ENCODE measurements at regions not wholly inside any gene's neighbourhood (a gene's known extent, or its start where the extent isn't known, plus 50 kb on each side); places are given as distances from the start of the nearest gene placed in this dataset.

DNA sequence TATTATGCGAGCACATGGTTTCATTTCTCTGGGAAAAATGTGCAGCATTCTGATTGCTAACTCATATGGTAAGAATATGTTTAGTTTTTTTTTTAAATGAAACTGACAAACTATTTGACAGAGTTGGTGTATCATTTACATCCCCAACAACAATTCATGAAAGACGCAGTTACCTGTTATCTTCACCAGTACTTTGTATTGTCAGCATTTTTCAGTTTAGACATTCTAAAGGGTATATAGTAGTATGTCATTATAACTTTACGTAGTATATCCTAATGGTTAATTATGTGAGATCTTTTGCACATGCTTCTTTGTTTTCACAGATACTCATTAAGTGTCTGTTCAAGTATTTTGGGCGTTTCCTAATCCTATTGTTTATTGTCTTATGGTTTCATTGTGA, 891.1 kb upstream of the AGA start:
- Histone ChIP-seq H3K4me1 (no peaks in the 10 kb centered on the region), H3K27ac (no peak overlapping the region), H3K36me3 (no peaks in the 10 kb centered on the region), H3K27me3 (no peaks in the 10 kb centered on the region), H3K4me3 (no peak overlapping the region), H3K9me3 (no peaks in the 10 kb centered on the region)
- in situ Hi-C loops (cut with MboI; ENCODE audit: low sequenced_read_pairs in 4 of 4) (no loop called here), intact Hi-C loops (cut with DNase I; ENCODE audit: low total_unique reads) (no loop called here)
- DNase-seq (no peak), ATAC-seq (no peak)
- TF ChIP-seq POLR2A (IDR thresholded peaks at IDR 0.05) = no peak
- TF ChIP-seq, protein P1, sequence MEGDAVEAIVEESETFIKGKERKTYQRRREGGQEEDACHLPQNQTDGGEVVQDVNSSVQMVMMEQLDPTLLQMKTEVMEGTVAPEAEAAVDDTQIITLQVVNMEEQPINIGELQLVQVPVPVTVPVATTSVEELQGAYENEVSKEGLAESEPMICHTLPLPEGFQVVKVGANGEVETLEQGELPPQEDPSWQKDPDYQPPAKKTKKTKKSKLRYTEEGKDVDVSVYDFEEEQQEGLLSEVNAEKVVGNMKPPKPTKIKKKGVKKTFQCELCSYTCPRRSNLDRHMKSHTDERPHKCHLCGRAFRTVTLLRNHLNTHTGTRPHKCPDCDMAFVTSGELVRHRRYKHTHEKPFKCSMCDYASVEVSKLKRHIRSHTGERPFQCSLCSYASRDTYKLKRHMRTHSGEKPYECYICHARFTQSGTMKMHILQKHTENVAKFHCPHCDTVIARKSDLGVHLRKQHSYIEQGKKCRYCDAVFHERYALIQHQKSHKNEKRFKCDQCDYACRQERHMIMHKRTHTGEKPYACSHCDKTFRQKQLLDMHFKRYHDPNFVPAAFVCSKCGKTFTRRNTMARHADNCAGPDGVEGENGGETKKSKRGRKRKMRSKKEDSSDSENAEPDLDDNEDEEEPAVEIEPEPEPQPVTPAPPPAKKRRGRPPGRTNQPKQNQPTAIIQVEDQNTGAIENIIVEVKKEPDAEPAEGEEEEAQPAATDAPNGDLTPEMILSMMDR (IDR thresholded peaks at IDR 0.05 in 4 of 5, conservative IDR thresholded peaks at IDR 0.05 in 1 of 5) = no peak

DNA sequence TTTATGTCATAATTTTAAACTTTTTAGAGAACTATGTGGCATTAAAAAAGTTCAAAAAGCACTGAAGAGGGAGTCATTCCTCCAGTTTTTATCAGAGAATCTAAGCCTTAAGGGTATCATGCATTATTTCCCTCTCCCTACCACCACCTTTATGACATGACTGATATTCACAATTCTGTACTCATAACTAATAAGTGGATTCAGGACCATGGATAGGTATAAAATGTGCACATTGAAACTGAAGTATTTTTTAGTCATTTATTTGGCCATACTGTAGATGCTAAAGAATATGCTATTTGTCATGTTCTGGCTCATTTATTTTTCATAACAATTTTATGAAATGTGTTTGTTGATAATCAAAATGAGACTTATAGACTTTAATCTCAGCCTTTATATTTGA, 897.5 kb upstream of the AGA start:
- DNase-seq (no peak), ATAC-seq (no peak)
- no peak for TF ChIP-seq POLR2A (IDR thresholded peaks at IDR 0.05)
- TF ChIP-seq, protein P1 (IDR thresholded peaks at IDR 0.05 in 4 of 5, conservative IDR thresholded peaks at IDR 0.05 in 1 of 5) = no peak
- H3K4me1 ChIP-seq = no peaks in the 10 kb centered on the region
- H3K9me3 ChIP-seq = no peaks in the 10 kb centered on the region
- H3K27ac ChIP-seq = no peak overlapping the region
- in situ Hi-C loops (cut with MboI; ENCODE audit: low sequenced_read_pairs in 4 of 4) = no loop called here
- H3K27me3 ChIP-seq = no peaks in the 10 kb centered on the region
- no peaks in the 10 kb centered on the region for H3K36me3 ChIP-seq
- intact Hi-C loops (cut with DNase I; ENCODE audit: low total_unique reads) = no loop called here
- no peak overlapping the region for H3K4me3 ChIP-seq

DNA sequence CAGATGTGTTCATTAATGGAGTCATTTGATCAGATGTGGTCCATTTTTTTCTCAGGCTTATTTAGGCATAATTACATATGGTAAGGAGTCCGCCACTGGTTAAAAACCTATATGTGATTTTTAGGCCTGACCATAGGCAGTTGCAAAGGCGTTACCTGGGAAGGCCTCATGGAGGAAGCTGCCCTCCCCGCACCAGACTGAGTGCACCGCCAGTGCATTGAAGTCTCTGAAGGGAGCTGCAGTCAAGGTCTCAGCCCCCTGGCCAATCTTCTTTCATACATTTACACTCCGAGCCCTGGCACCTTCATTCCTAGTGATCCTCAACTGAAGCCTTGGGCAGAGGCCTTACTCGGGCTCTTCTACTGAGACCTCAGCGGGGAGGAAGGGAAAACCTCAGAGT, 898.2 kb upstream of the AGA start:
- Histone ChIP-seq H3K36me3 (no peaks in the 10 kb centered on the region), H3K9me3 (no peaks in the 10 kb centered on the region), H3K27ac (no peak overlapping the region), H3K4me3 (no peak overlapping the region), H3K4me1 (no peaks in the 10 kb centered on the region), H3K27me3 (no peaks in the 10 kb centered on the region)
- DNase-seq (no peak), ATAC-seq (no peak)
- intact Hi-C loops (cut with DNase I; ENCODE audit: low total_unique reads) = no loop called here
- TF ChIP-seq, protein P1 (IDR thresholded peaks at IDR 0.05 in 4 of 5, conservative IDR thresholded peaks at IDR 0.05 in 1 of 5) = no peak
- TF ChIP-seq POLR2A (IDR thresholded peaks at IDR 0.05) = no peak
- in situ Hi-C loops (cut with MboI; ENCODE audit: low sequenced_read_pairs in 4 of 4) = no loop called here

DNA sequence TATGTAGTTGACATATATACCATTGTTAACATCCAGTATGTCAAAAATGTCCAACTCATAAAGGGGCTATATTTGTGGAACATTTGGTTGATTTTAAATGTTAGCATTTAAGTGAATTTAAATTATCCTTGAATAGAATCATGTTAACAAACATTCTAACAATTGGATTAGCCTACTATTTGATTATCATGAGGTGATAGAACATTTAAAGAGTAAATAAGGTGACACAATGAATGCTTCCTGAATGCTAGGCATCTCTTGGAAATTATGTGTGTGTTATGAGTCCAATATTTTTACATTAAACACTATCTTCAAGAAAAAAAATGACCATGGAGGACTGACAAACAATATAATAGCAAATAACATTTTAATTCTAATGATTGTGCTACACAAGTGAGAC, 901.9 kb upstream of the AGA start:
- in situ Hi-C loops (cut with MboI; ENCODE audit: low sequenced_read_pairs in 4 of 4) (no loop called here), intact Hi-C loops (cut with DNase I; ENCODE audit: low total_unique reads) (no loop called here)
- Histone ChIP-seq H3K27me3 (no peaks in the 10 kb centered on the region), H3K9me3 (no peaks in the 10 kb centered on the region), H3K4me1 (no peaks in the 10 kb centered on the region), H3K27ac (no peak overlapping the region), H3K36me3 (no peaks in the 10 kb centered on the region), H3K4me3 (no peak overlapping the region)
- DNase-seq (no peak), ATAC-seq (no peak)
- TF ChIP-seq, protein P1 (IDR thresholded peaks at IDR 0.05 in 4 of 5, conservative IDR thresholded peaks at IDR 0.05 in 1 of 5) = no peak
- no peak for TF ChIP-seq POLR2A (IDR thresholded peaks at IDR 0.05)

- in situ Hi-C loops (cut with MboI; ENCODE audit: low sequenced_read_pairs in 4 of 4) (no loop called here), intact Hi-C loops (cut with DNase I; ENCODE audit: low total_unique reads) (no loop called here)
- no peaks in the 10 kb centered on the region for H3K36me3 ChIP-seq
- DNase-seq = no peak
- no peaks in the 10 kb centered on the region for H3K4me1 ChIP-seq
- ATAC-seq = no peak
- H3K27ac ChIP-seq = no peak overlapping the region
- no peaks in the 10 kb centered on the region for H3K27me3 ChIP-seq
- H3K4me3 ChIP-seq = no peak overlapping the region
- TF ChIP-seq, protein P1 (IDR thresholded peaks at IDR 0.05 in 4 of 5, conservative IDR thresholded peaks at IDR 0.05 in 1 of 5) = no peak
- no peak for TF ChIP-seq POLR2A (IDR thresholded peaks at IDR 0.05)
- H3K9me3 ChIP-seq = no peaks in the 10 kb centered on the region
Measured at GRCh38 chr4:178347111-178347510, 904.9 kb upstream of the AGA start.

All from gastrocnemius medialis (tissue), 4 donors.